Right lobe of liver (tissue), 6 donors: ENCODE measurements at regions not wholly inside any gene's neighbourhood (a gene's known extent, or its start where the extent isn't known, plus 50 kb on each side); places are given as distances from the start of the nearest gene placed in this dataset.

Experiments
- ATAC-seq, 4 donors: fragments of 200-7000 bp; cut with Tn5 transposase; one replicate each; pipeline ENCODE4 v1.9.1; 2020; ENCODE audit warnings: mild to moderate bottlenecking in 4 of 4, moderate library complexity in 4 of 4
- DNase-seq, 3 donors: peaks; one replicate each; pipeline ENCODE4 v3.0.0-alpha.2; 2020
- H3K27ac ChIP-seq, 3 donors: fragments of 200-600 bp; one replicate each; pipeline ENCODE4 v1.8.0; 2022
- H3K27me3 ChIP-seq, 2 donors: fragments of 200-600 bp; one replicate each; pipeline ENCODE4 v1.8.0; 2022
- H3K36me3 ChIP-seq, 4 donors: fragments of 200-600 bp; sonication (generic) in 1 of 4; one replicate each; pipeline versions ENCODE4 v1.5.1 to v1.8.0; 2017 to 2022; ENCODE audit warnings: control low read depth in 1 of 4
- H3K4me1 ChIP-seq, 4 donors: fragments of 200-600 bp; sonication (generic) in 1 of 4; one replicate each; pipeline versions ENCODE4 v1.5.1 to v1.8.0; 2017 to 2022; ENCODE audit warnings: control low read depth in 1 of 4
- H3K4me3 ChIP-seq, 3 donors: fragments of 200-600 bp; one replicate each; pipeline ENCODE4 v1.8.0; 2022
- H3K9me3 ChIP-seq, 4 donors: fragments of 200-600 bp; sonication (generic) in 1 of 4; one replicate each; pipeline versions ENCODE4 v1.5.1 to v1.8.0; 2017 to 2022; ENCODE audit warnings: control low read depth in 1 of 4
- CTCF ChIP-seq, 4 donors: fragments of 200-600 bp in 3 of 4; fragments of 450-650 bp in 1 of 4; IDR thresholded peaks; one replicate each; pipeline versions ENCODE4 v1.5.1 to v1.8.0; 2016 to 2022; ENCODE audit warnings: antibody characterized with exemption in 4 of 4, mild to moderate bottlenecking in 2 of 4
- POLR2A ChIP-seq: fragments of 450-650 bp; IDR thresholded peaks from one replicate; pipeline ENCODE4 v1.6.1; 2017; ENCODE audit warnings: antibody characterized with exemption, mild to moderate bottlenecking
- WGBS: methylation state at CpG from one replicate; pipeline ENCODE4 v1.1.6; 2018; ENCODE audit warnings: low coverage, low lambda C conversion rate; ENCODE audit not compliant: insufficient coverage; ENCODE audit errors: missing lambda C conversion rate; 5-methylcytosine and 5-hydroxymethylcytosine counted together
- intact Hi-C, 2 donors: fragments of 100-400 bp; cut with DNase I; formaldehyde crosslinking; loops; one replicate each; pipeline versions ENCODE4 v1.11.2 to v1.14.1; 2022
- donor health status: DM: no; HTN: yes; CAD: no.
- donor health status: DM: no; HTN: no; CAD: no.
- donor health status: DM: no; HTN: no; CAD: no.
- donor health status: DM: no; HTN: yes; CAD: no.
- donor health status: DM: no; HTN: yes; CAD: no.

- H3K27ac ChIP-seq: no peak overlapping the region
- no peak for DNase-seq
- H3K4me1 ChIP-seq: no peaks in the 10 kb centered on the region
- H3K9me3 ChIP-seq: no peaks in the 10 kb centered on the region
- ATAC-seq: no peak
- no peaks in the 10 kb centered on the region for H3K27me3 ChIP-seq
- intact Hi-C loops: no loop called here
- no peak overlapping the region for H3K4me3 ChIP-seq
- no peak for TF ChIP-seq POLR2A
- TF ChIP-seq CTCF (IDR thresholded peaks at IDR 0.05): no peak
- no peaks in the 10 kb centered on the region for H3K36me3 ChIP-seq
Measured at GRCh38 chr4:134018846-134019245, 182.7 kb downstream of the PABPC4L start.

GRCh38 chr4:134001057-134001456 lies 200.5 kb downstream of the PABPC4L start:
- WGBS: 50% methylated on average over 3 of the region's 3 CpGs
- TF ChIP-seq CTCF (IDR thresholded peaks at IDR 0.05) (no peak), POLR2A (no peak)

GRCh38 chr4:133997436-133997835 lies 204.2 kb downstream of the PABPC4L start:
- TF ChIP-seq CTCF (IDR thresholded peaks at IDR 0.05) (no peak), POLR2A (no peak)
- Histone ChIP-seq H3K4me1 (no peaks in the 10 kb centered on the region), H3K9me3 (no peaks in the 10 kb centered on the region), H3K4me3 (no peak overlapping the region), H3K27ac (no peak overlapping the region), H3K36me3 (no peaks in the 10 kb centered on the region), H3K27me3 (no peaks in the 10 kb centered on the region)
- DNase-seq (no peak), ATAC-seq (no peak)
- intact Hi-C loops: no loop called here
- 52% methylated on average over 1 of the region's 1 CpG for WGBS

More at GRCh38 chr4:134001057-134001456, 200.5 kb downstream of the PABPC4L start:
- Histone ChIP-seq H3K36me3 (no peaks in the 10 kb centered on the region), H3K4me3 (no peak overlapping the region), H3K4me1 (no peaks in the 10 kb centered on the region), H3K27me3 (no peaks in the 10 kb centered on the region), H3K9me3 (no peaks in the 10 kb centered on the region), H3K27ac (no peak overlapping the region)
- no peak for ATAC-seq
- intact Hi-C loops: no loop called here
- DNase-seq: no peak

DNA sequence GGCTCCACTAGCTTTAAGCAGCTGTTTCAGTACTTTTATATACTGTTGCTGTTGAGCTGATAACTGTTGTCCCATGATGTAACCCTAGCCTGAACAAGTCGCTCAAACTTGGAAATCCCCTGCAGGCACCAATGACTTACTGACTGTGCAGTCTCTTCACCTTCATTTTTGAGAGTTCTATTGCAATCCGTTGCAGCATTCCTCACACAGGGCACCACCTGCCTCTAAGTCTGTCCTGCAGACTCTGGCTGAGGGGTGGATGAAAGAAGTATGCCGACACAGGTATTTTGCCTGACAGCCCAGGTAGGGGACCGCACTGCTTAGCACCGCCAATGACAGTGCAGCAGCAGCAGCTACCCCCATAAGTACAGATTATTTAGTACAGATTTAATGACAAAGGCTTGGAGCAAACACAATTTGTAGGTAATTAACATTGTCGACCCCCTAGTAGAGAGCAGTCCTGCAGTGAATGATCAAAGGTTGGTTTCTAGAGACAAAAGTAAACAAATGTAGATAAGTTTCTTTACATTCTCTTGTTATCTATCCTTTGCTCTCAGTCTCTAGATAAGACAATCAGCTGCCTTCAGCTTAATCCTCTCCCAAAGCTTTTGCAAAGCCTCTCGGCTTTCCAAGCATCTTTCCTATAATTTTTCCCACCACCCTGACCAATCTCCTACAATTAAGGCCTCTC lies 205.0 kb downstream of the PABPC4L start:
- Histone ChIP-seq H3K9me3 (no peaks in the 10 kb centered on the region), H3K4me1 (no peaks in the 10 kb centered on the region), H3K27ac (no peak overlapping the region), H3K4me3 (no peak overlapping the region), H3K27me3 (no peaks in the 10 kb centered on the region), H3K36me3 (no peaks in the 10 kb centered on the region)
- no peak for DNase-seq
- WGBS: 42% methylated on average over 7 of the region's 7 CpGs
- TF ChIP-seq CTCF (IDR thresholded peaks at IDR 0.05) (no peak), POLR2A (no peak)
- no peak for ATAC-seq
- intact Hi-C loops: no loop called here
